NOMO-1 treated with DMSO at 0.1 percent for 48 hours (cell line): ENCODE measurements at regions not wholly inside any gene's neighbourhood (a gene's known extent, or its start where the extent isn't known, plus 50 kb on each side); places are given as distances from the start of the nearest gene placed in this dataset.

Experiments
- DNase-seq: peaks from one replicate; lab custom pipeline; 2025; ENCODE audit not compliant: unreplicated experiment; lab: John Stamatoyannopoulos, UW

- DNase-seq = no peak
Observed at GRCh38 chr20:11331096-11331495, 586.6 kb upstream of the BTBD3 start.

DNA sequence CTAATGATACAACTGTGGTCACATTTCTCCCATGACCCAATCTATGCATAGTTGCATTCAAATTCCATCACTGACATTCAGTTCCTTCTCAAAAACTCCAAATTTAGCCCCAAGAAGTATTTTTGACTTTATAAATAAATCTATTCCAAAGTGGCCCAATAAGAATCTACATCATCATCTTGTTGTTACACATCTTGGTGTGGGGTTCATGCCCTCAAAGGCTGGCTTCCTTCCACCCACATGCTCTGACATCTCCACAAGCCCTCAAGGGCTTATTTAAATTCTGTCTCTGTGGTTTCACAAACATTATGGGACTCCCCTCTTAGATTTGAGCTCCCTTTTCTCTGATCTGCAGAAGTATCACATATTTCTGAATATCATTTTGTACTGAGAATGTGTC lies 585.3 kb upstream of the BTBD3 start:
- DNase-seq = no peak

GRCh38 chr20:11333634-11334033 lies 584.1 kb upstream of the BTBD3 start:
- no peak for DNase-seq

DNA sequence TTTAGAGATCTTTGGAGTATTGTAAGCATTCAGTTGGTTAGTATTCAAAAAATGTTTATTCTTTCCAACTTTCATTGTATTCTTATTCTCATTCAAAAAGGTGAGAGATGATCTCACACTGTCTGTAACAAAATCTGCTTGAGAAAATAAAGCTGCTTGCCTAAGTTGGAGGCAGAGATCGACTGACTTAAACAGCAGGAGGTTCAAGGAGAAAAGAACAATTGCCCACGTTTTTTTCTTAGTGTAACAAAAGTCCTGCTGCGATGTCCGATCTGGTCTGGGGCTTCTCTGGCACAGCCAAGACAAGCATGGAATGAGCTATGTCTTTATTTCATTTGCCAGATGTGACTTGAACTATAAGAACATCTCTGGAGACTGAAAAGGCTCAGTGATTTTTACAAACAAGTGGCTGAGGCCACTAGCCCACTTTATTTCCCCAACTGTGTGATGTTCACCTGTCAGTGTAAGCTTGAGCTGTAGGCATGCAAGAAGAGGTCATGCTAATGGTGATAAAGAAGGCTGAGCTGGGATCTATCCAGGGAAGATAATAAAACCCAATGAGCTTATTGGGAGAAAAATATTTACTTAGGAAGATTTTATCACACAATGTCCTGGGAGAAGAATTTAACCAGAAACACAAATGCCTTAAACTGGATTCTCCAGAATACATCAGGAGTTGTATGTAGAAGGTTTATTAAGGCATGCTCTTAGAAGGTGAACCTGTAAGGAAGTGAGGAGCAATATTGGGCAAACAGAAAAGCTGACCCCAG lies 580.1 kb upstream of the BTBD3 start:
- DNase-seq = no peak

DNA sequence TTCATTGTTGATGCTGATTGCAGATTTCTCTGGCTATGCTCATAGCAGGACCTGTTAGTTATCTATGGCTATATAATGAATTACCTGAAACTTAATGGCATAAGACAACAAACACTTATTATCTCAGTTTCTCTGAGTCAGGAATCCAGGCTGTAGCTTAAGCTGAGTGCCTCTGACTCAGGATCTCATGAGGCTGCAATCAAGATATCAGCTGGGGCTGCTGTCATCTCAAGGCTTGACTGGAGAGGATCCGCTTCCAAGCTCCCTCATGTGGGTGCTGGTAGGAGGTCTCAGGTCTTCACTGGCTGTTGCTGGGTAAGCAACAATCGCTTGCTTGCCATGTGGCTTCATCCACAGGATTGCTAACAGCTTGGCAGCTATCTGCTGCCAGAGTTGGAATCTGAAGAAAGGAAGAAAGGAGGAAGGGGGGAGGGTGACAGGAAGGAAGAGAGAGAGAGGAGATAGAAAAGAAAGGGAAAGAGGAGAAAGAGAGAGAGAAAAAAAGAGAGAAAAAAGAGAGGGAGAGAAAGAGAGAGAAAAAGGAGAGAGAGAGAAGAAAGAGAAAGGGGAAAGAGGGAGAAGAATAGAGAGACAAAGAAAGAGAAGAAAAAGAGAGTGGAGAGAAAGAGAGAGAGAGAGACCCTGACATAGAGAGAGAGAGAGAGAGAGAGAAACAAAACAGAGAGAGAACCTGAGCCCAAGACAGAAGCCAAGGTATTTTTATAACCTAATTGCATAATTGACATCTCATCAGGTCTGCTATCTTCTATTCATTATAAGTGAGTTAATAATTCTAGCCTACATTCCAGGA lies 579.0 kb upstream of the BTBD3 start:
- no peak for DNase-seq

GRCh38 chr20:11344939-11345338 lies 572.8 kb upstream of the BTBD3 start:
- DNase-seq = no peak

GRCh38 chr20:11347738-11348137 lies 570.0 kb upstream of the BTBD3 start:
- DNase-seq = no peak

- peak; percentile 43 for DNase-seq
Observed at GRCh38 chr20:11350126-11351005, 567.3 kb upstream of the BTBD3 start.

- DNase-seq = no peak
Observed at GRCh38 chr20:11352041-11352440, 565.7 kb upstream of the BTBD3 start.

- no peak for DNase-seq
Observed at GRCh38 chr20:11354846-11355245, 562.8 kb upstream of the BTBD3 start.

DNA sequence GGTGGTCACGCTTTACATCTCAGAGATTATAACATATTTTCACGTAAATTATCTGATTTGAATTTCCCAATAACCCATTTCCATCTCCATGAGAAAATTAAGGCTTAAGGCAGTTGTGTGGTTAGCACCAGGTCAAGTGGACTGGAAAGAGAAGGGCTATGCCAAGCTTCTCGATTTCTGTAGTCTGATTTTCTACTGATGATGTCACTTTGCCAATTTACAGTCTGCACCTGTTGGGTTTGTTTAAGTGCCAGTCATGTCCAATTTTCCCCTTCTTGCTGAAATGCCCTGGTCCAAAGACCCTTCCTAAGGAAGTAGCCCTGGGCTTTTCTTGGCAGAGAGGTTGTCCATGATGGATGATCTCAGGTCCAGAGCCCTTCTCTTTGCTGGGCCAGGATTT lies 562.3 kb upstream of the BTBD3 start:
- no peak for DNase-seq

- no peak for DNase-seq
Observed at GRCh38 chr20:11356061-11356460, 561.6 kb upstream of the BTBD3 start.

DNA sequence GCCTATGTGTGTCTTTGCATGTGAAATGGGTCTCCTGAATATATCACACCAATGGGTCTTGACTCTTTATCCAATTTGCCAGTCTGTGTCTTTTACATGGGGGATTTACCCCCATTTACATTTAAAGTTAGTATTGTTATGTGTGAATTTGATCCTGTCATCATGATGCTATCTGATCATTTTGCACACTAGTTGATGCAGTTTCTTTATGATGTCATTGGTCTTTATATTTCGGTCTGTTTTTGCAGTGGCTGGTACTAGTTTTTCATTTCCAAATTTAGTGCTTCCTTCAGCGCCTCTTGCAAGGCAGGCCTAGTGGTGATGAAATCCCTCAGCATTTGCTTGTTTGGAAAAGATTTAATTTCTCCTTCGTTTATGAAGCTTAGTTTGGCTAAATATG lies 555.2 kb upstream of the BTBD3 start:
- no peak for DNase-seq

DNA sequence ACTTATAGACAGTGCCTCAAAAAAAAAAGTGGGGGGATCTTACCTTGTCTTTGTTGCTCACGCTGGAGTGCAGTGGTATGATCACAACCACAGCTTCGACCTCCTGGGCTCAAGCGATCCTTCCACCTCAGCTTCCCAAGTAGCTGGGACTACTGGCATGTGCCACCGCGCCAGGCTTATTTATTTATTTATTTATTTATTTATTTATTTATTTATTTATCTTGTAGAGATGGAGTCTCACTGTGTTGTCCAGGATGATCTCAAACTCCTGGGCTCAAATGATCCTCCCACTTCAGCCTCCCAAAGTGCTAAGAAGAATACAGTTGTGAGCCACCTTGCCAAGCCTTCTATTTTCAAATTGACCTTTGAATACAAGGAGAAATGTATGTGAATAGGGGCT lies 553.0 kb upstream of the BTBD3 start:
- no peak for DNase-seq

DNA sequence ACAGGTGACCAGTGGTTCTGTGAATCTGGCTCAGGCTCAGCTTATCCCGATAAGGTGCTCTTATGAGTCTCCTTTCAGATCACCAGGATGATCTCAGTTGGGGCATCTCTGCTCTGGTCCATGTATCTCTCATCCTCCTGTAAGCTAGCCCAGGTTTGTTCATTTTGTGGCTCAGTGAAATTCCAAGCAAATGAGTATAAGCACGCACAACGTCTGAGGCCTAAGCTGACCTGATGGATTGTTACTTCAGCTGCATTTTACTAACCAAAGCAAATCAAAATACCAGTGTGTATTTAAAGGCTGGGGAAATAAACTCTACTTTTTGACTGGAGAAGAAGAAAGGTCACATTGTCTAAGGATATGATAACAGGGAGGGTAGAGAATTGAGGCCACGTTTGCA lies 551.0 kb upstream of the BTBD3 start:
- no peak for DNase-seq

- no peak for DNase-seq
Observed at GRCh38 chr20:11368499-11368898, 549.2 kb upstream of the BTBD3 start.

DNA sequence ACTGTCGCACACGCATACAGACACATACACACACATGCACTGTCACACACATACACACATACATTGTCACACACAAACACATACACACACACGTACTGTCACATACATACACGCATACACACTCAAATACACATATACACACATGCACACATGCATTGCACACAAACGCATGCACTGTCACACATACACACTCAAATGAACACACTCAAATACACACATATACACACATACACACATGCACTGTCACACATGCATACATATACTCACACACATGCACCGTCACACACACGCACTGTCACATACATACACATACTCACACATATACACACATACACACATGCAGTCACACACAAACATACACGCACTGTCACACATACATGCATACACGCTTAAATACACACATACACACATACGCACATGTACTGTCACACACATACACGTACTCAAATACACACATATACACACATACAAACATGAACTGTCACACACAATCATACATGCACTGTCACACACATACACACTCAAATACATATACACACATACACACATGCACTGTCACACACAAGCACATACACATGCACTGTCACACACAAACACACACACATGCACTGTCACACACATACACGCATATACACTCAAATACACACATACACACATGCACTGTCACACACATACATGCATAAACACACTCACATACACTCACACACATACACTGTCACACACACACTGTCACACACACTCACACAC lies 548.6 kb upstream of the BTBD3 start:
- DNase-seq = no peak

DNA sequence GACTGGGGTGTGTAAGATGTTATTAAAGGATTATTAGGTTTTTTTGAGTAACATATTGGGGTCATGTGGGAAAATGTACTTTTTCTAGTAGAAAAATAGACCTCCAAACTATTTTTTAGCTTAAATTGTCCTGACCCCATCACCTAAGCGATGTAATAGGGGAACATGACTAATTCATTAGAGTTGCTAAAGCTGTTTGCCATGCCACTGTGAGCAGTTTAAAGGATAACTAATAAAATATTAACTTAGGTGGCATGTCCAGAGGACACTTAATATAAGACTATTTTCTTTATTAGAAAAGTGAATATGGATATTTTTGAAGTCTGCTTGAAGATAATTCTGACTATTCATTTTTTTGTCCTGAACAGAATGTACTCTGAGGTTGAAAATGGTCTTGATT lies 545.9 kb upstream of the BTBD3 start:
- no peak for DNase-seq

DNA sequence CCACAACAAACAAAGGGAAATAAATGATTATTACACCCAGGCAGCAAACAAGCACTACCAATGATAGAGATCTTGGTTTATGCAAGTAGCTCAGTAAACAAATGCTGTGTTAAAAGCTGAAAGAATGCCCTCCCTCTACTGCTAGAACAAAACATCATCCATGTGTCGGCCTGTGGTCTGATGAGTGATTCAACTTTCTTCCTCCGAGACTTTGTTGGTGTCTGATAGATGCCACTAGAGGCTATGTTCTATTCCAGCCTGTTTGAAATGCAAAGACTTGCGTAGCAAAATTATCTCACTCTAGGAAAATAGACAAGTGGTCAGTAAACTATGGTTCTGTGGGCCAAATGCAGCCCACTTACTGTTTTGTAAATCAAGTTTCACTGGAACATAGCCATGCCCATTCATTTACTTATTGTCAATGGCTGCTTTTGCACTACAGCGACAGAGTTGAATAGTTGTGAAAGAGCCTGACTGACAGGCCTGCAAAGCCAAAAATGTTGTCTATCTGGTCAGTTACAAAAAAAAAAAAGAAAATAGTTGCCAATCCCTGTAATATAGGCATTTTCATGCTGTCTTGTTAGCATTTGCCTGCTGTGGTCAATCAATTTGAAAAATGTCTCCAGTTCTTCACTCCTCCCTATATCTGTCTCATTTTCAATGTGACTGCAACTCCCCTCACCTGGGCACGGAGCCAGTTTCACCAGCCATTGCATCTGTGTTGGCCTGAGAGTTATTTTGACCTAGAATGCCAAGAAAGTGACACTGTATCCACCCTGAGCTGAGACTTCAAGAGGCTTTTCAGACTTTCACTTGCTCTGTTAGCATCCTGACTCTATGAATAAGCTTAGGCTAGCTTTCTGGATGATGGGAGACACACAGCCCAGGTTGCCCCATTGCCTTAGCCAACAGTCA lies 544.6 kb upstream of the BTBD3 start:
- no peak for DNase-seq

DNA sequence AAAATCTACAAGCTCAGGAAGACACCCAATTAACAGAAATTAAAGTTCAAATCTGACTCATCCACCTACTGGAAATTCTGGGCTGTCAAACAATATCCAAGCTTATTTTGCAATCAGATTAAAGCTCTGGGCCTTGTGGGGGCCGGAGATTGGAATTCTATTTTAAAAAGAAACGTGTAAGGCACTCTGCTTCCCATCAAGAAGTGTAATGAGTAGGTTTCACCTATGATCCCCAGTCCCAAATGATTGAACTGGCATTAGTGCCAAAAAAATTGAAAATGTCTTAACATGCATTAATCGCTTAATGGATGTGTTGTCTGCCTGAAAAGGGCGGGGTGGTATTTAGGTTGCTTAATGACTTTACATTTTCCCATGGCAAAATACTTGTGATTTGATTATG lies 542.4 kb upstream of the BTBD3 start:
- DNase-seq = no peak
